Gastroesophageal sphincter (tissue), 4 donors: ENCODE measurements at regions not wholly inside any gene's neighbourhood (a gene's known extent, or its start where the extent isn't known, plus 50 kb on each side); places are given as distances from the start of the nearest gene placed in this dataset.

ENCODE experiments used
- ATAC-seq: fragments of 150-250 bp; one replicate; pipeline ENCODE4 v1.9.1; 2016; ENCODE audit warnings: mild to moderate bottlenecking, moderate library complexity
- H3K27ac ChIP-seq, 4 donors: fragments of 200-600 bp; sonication (generic) in 3 of 4; 1 replicate in 3 of 4; 2 replicates in 1 of 4; pipeline ENCODE4 v1.5.1; 2016 to 2019
- H3K27me3 ChIP-seq: fragments of 200-600 bp; sonication (generic); one replicate; pipeline ENCODE4 v1.5.1; 2019
- H3K36me3 ChIP-seq, 2 donors: fragments of 200-600 bp; sonication (generic); one replicate each; pipeline ENCODE4 v1.5.1; 2019; ENCODE audit warnings: control low read depth in 1 of 2
- H3K4me1 ChIP-seq, 3 donors: fragments of 200-600 bp; sonication (generic); 1 replicate in 2 of 3; 2 replicates in 1 of 3; pipeline ENCODE4 v1.5.1; 2016 to 2019; ENCODE audit warnings: control low read depth in 2 of 3
- H3K4me3 ChIP-seq, 2 donors: fragments of 200-600 bp; sonication (generic); one replicate each; pipeline ENCODE4 v1.5.1; 2019; ENCODE audit warnings: mild to moderate bottlenecking in 1 of 2, moderate library complexity in 1 of 2
- H3K9me3 ChIP-seq, 3 donors: fragments of 200-600 bp; sonication (generic); one replicate each; pipeline ENCODE4 v1.5.1; 2017 to 2019; ENCODE audit warnings: control low read depth in 2 of 3
- EP300 ChIP-seq: sonication (generic); formaldehyde crosslinking; IDR thresholded peaks from one replicate; pipeline ENCODE4 v1.6.1; 2017; ENCODE audit warnings: antibody characterized with exemption, mild to moderate bottlenecking
- POLR2A ChIP-seq, 2 donors: fragments of 450-650 bp; IDR thresholded peaks; one replicate each; pipeline ENCODE4 v1.6.1; 2017; ENCODE audit warnings: antibody characterized with exemption in 2 of 2, mild to moderate bottlenecking in 2 of 2, moderate library complexity in 1 of 2
- POLR2AphosphoS5 ChIP-seq: sonication (generic); formaldehyde crosslinking; IDR thresholded peaks from one replicate; pipeline ENCODE4 v1.6.1; 2017; ENCODE audit warnings: antibody characterized with exemption
- WGBS, 2 donors: methylation state at CpG; one replicate each; pipeline ENCODE4 v1.1.5; 2018; ENCODE audit warnings: low coverage in 1 of 2; 5-methylcytosine and 5-hydroxymethylcytosine counted together
- TF ChIP-seq, protein P1 (sequence below), 4 experiments: fragments of 200-600 bp in 2 of 4; fragments of 450-650 bp in 2 of 4; sonication (generic) in 1 of 4; IDR thresholded peaks; one replicate each; pipeline ENCODE4 v1.5.1; 2017 to 2019; ENCODE audit warnings: antibody characterized with exemption in 4 of 4, mild to moderate bottlenecking in 2 of 4, moderate library complexity in 2 of 4

DNA sequence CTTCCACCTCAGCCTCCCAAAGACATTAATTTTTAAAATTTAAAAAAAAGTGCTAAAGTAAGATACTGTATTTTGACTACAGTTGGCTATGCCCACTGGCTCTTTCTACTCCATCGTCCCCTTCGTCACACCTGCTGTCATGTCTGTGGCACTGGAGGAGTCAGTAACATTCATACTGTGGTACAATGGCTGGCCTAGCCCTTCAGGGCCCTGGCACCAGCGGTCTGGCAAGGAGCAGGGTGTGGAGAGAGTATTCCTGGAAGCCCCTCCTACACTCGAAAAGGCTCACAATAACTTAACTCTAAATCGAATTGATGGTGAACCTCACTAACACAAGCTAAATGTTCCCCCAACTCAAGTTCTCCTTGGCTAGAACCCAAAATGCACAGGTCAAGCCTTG is 89.7 kb upstream of the RASGRF1 start:
- no peak for ATAC-seq

GRCh38 chr15:79179597-79179996 is 89.0 kb upstream of the RASGRF1 start:
- Histone ChIP-seq H3K27ac (no peak overlapping the region), H3K4me1 (no peaks in the 10 kb centered on the region), H3K4me3 (no peak overlapping the region), H3K27me3 (peaks cover 20% of the 10 kb centered on the region), H3K9me3 (no peaks in the 10 kb centered on the region), H3K36me3 (no peaks in the 10 kb centered on the region)
- 64 to 70% methylated on average over 5 of the region's 5 CpGs for WGBS, 2 donors
- TF ChIP-seq, protein P1, sequence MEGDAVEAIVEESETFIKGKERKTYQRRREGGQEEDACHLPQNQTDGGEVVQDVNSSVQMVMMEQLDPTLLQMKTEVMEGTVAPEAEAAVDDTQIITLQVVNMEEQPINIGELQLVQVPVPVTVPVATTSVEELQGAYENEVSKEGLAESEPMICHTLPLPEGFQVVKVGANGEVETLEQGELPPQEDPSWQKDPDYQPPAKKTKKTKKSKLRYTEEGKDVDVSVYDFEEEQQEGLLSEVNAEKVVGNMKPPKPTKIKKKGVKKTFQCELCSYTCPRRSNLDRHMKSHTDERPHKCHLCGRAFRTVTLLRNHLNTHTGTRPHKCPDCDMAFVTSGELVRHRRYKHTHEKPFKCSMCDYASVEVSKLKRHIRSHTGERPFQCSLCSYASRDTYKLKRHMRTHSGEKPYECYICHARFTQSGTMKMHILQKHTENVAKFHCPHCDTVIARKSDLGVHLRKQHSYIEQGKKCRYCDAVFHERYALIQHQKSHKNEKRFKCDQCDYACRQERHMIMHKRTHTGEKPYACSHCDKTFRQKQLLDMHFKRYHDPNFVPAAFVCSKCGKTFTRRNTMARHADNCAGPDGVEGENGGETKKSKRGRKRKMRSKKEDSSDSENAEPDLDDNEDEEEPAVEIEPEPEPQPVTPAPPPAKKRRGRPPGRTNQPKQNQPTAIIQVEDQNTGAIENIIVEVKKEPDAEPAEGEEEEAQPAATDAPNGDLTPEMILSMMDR (IDR thresholded peaks at IDR 0.05) = no peak
- no peak for TF ChIP-seq EP300
- no peak for ATAC-seq

More for the DNA sequence above, 89.7 kb upstream of the RASGRF1 start:
- Histone ChIP-seq H3K27me3 (peaks cover 13% of the 10 kb centered on the region), H3K9me3 (no peaks in the 10 kb centered on the region), H3K27ac (no peak overlapping the region), H3K4me3 (no peak overlapping the region), H3K36me3 (no peaks in the 10 kb centered on the region), H3K4me1 (no peaks in the 10 kb centered on the region)
- TF ChIP-seq, protein P1 (IDR thresholded peaks at IDR 0.05) = no peak
- no peak for TF ChIP-seq EP300
- no peak for TF ChIP-seq POLR2AphosphoS5
- no peak for TF ChIP-seq POLR2A (IDR thresholded peaks at IDR 0.05)
- 73% methylated on average over 5 of the region's 5 CpGs; no CpG with 5 or more reads in 1 of the 2 donors for WGBS, 2 donors

DNA sequence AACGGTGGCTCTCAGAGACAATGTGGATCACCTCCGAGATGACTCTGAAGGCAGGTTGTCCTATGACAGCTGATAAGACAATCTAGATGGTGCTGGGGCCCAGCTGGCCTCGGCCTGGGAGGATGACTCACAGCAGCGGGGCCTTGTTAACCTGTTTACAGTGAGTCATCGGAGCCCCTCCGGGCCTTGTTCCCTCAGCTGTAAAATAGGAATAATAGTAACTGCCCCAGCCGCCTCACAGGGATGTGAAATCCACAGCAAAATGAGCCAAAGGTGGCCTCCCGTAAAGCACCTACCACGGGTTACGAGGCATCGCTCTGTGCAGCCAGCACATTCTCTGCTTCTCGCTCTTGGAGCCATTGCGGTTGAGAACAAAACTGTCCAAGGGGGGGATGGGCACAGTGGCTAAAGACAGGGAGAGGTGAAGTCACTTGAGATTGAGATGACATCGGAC is 88.6 kb upstream of the RASGRF1 start:
- Histone ChIP-seq H3K27ac (no peak overlapping the region), H3K27me3 (peaks cover 23% of the 10 kb centered on the region), H3K36me3 (no peaks in the 10 kb centered on the region), H3K9me3 (no peaks in the 10 kb centered on the region), H3K4me1 (no peaks in the 10 kb centered on the region), H3K4me3 (no peak overlapping the region)
- 55 to 87% methylated on average over 4 to 6 of the region's 14 CpGs for WGBS, 2 donors
- no peak for ATAC-seq
- TF ChIP-seq EP300 = no peak
- TF ChIP-seq, protein P1 (IDR thresholded peaks at IDR 0.05) = no peak
- no peak for TF ChIP-seq POLR2A (IDR thresholded peaks at IDR 0.05)
- TF ChIP-seq POLR2AphosphoS5 = no peak

DNA sequence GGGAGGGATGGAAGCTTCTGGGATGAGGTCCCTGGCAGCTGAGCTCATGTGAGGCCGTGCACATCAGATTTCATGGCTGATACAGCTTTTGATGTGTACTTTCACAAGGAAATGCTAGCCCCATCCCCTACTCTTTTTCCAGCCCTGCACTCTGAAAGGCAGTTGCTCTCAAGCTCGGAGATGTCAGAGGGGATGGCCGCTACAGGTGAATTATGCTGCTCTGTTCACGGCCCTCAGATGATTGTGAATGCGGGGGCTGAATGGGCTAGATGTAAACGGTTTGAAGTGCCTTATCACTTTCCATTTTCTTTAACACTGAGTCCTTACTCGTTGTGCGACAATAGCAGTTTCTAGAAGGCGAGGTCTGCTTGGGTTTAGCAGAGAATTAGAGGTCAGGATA is 88.0 kb upstream of the RASGRF1 start:
- Histone ChIP-seq H3K27ac (no peak overlapping the region), H3K9me3 (no peaks in the 10 kb centered on the region), H3K27me3 (peaks cover 29% of the 10 kb centered on the region), H3K36me3 (no peaks in the 10 kb centered on the region), H3K4me1 (no peaks in the 10 kb centered on the region), H3K4me3 (no peak overlapping the region)
- WGBS, 2 donors = 68 to 73% methylated on average over 5 to 8 of the region's 9 CpGs
- TF ChIP-seq POLR2AphosphoS5 (no peak), EP300 (no peak), POLR2A (IDR thresholded peaks at IDR 0.05) (no peak)
- TF ChIP-seq, protein P1 (IDR thresholded peaks at IDR 0.05) = no peak
- ATAC-seq = no peak

- H3K27ac ChIP-seq = no peak overlapping the region
- H3K4me1 ChIP-seq = no peaks in the 10 kb centered on the region
- WGBS, 2 donors = 71% methylated on average over 1 of the region's 1 CpG; no CpG with 5 or more reads in 1 of the 2 donors
- no peaks in the 10 kb centered on the region for H3K36me3 ChIP-seq
- no peak overlapping the region for H3K4me3 ChIP-seq
- no peaks in the 10 kb centered on the region for H3K9me3 ChIP-seq
- peaks cover 53% of the 10 kb centered on the region for H3K27me3 ChIP-seq
- no peak for ATAC-seq
- TF ChIP-seq POLR2AphosphoS5 (no peak), EP300 (no peak), POLR2A (IDR thresholded peaks at IDR 0.05) (no peak)
- TF ChIP-seq, protein P1 (IDR thresholded peaks at IDR 0.05) = no peak
These were observed 85.6 kb upstream of the RASGRF1 start for GRCh38 chr15:79176151-79176550.
